NCI-H146 (cell line): ENCODE measurements at regions not wholly inside any gene's neighbourhood (a gene's known extent, or its start where the extent isn't known, plus 50 kb on each side); places are given as distances from the start of the nearest gene placed in this dataset.
"Not testable (repeated sequence)": the region's sequence is repeated elsewhere in the genome, so short reads cannot be mapped to it uniquely, and the experiment has no call there.

Experiments
- DNase-seq: peaks from one replicate; lab custom pipeline; 2025; lab: John Stamatoyannopoulos, UW

GRCh38 chr20:55937283-55937682 is 68.0 kb downstream of the CBLN4 start:
- DNase-seq = no peak

- DNase-seq = no peak
These were observed 69.1 kb downstream of the CBLN4 start for GRCh38 chr20:55936209-55936595.

- DNase-seq = no peak
These were observed 69.7 kb downstream of the CBLN4 start for GRCh38 chr20:55935448-55936208.

GRCh38 chr20:55934146-55934545 is 71.2 kb downstream of the CBLN4 start:
- no peak for DNase-seq

DNA sequence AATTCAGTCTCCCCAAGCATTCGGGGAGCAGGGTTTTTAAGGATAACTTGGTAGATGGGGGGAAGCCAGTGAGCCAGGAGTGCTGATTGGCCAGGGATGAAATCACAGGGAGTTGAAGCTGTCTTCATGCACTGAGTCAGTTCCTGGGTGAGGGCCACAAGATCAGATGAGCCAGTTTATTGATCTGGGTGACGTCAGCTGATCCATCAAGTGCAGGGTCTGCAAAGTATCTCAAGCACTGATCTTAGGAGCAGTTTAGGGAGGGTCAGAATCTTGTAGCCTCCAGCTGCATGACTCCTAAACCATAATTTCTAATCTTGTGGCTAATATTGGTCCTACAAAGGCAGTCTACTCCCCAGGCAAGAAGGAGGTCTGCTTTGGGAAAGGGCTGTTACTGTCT is 74.4 kb downstream of the CBLN4 start:
- not testable (repeated sequence) for DNase-seq

GRCh38 chr20:55928266-55928665 is 77.1 kb downstream of the CBLN4 start:
- no peak for DNase-seq

GRCh38 chr20:55919956-55920355 is 85.4 kb downstream of the CBLN4 start:
- no peak for DNase-seq

DNA sequence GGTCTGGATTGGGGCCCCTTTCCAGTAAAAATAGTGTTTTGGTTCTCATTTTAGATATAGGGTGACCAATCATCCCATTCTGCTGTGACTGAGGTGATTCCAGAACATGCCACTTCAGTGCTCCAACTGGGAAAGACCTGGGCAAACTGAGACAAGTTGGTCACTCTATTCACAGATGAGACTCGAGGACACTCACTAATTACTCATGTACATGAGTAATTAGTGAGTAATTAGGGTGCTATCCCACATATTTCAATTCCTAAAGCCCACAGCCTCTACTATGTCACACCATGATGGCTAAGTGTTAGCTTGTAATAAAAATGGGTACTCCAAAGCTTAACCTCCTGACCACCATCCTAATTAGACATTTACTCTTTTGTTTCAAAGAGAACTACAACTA is 86.0 kb downstream of the CBLN4 start:
- no peak for DNase-seq

- DNase-seq = no peak
These were observed 86.8 kb downstream of the CBLN4 start for GRCh38 chr20:55918471-55918870.

DNA sequence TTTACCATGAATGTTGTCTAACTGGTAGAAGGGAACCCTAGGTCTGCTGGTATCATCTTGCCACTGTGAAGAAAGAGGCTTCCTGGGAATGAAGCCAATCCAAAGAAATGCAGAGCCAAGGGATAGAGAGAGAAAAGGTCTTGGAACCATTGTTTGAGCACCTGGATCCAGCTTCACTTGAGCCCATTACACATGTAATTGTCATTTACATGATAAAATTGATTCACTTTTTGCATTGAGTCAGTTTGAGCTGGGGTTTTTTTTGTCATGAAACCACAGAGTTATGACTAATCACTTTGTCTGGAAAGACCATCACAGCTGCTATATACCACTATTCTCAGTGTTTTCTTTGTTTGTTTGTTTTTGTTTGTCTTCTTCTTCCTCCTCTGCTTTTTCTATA is 112.3 kb downstream of the CBLN4 start:
- no peak for DNase-seq

DNA sequence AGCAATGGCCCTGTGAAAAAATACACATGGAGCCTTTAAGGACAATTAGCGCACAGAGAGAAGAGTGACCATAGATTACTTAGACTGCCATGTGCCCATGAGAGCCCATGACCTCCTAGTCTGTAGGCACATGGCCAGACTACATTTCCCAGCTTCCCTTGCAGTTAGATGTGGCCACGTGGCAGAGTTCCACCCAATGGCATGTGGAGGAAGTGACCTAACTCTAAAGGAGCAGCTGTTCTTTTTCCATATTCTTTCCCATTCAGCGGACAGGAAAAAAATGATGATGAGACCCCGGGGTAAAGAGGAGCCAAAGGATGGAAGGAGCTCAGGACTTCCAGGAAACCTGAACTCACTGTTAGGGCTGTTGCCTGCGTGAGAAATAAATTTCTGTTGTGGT is 116.6 kb downstream of the CBLN4 start:
- no peak for DNase-seq

DNA sequence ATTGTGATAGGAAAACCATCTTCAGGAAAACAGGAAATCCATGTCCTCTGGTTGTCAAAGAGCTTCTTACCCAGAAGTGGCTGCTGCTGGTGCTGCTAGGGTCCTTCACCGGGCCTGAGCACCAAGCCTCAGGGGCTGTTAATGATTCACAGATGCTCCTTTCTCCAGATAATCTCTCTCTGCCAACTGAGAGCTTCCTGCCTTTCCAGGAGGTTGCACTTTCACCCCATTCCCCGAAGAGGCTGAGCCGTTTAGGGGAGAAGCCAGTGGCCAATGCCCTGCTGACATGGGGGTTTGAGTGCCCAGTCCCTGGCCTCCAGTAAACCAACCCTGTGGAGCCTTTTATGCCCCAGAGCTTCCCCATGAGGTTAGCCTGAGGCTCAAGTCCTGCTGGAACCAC is 122.4 kb downstream of the CBLN4 start:
- DNase-seq = no peak

DNA sequence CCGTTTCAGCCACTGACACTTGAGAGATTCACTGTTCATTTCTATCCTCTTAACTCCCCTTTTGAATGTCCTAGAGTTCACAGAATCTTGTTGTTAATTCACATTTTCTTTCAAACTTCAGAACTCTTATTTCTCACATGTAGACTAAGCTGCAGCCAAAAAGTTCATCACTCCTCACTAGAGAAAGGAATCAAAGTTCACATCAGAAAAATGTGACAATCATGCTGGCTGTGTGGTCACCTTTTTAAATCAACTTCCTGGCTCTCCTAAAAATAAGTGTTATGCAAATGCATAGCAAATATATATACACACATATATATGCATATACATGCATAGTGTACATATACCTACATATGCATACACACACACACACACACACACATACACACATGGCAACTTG is 123.0 kb downstream of the CBLN4 start:
- no peak for DNase-seq

- no peak for DNase-seq
These were observed 124.1 kb downstream of the CBLN4 start for GRCh38 chr20:55881204-55881603.

DNA sequence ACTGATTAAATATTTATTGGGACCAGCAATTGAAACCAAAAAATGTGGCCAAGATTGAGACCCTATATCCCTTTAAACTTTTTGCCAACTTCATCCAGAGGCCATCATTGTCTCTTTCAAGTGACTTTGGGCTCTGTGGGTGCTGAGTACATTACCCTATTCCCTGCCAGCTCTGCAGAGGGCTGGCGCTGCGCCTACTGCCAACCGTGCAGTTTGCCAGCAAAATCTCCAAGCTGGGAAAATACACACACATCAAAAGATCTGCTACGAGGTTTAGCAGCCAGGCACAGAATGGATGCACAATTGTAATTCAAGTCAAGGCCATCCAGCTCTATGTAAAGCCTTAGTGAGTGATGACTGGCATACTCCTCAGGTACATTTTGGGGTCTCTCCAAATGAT is 125.0 kb downstream of the CBLN4 start:
- no peak for DNase-seq

DNA sequence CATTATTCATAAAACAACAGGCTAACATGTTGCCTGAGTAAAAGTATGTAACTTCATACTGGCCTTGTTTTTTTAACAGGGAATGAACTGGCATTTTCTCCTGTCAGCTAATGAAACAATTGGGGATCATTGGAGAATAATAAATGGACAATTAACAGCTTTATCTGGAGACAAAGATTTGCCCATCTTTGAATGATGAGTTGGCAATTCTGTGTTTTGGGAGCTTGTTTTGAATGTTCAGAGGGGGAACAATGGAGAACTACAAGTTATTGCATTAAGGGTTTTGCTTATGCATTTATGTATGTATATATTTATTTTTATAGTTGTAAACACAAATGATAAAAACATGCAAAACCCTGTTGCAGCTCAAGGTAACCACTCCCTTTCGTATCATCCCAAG is 150.3 kb downstream of the CBLN4 start:
- DNase-seq = no peak

- DNase-seq = no peak
These were observed 175.0 kb downstream of the CBLN4 start for GRCh38 chr20:55830121-55830827.

DNA sequence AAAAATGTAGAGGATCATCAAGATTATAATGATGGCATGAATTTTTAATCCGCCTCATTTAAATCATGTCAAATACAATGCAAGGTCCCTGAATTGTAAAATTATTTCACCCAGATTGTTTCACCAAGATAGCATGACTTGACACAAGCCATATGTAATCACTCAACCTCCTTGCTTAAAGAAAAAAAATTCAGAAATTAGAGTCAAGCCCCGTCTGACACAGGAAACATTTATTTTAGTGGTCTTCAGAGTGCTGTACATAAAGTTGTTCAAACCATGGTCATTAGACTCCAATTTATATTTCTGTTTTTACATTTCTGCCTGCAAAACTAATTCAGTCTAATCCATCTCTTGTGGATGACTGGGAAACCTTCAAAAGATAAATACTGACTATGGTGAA is 200.2 kb downstream of the CBLN4 start:
- no peak for DNase-seq

- DNase-seq = no peak
These were observed 204.6 kb downstream of the CBLN4 start for GRCh38 chr20:55800552-55801245.

GRCh38 chr20:55793986-55794385 is 211.3 kb downstream of the CBLN4 start:
- DNase-seq = no peak

- DNase-seq = no peak
These were observed 213.3 kb downstream of the CBLN4 start for GRCh38 chr20:55792049-55792448.

DNA sequence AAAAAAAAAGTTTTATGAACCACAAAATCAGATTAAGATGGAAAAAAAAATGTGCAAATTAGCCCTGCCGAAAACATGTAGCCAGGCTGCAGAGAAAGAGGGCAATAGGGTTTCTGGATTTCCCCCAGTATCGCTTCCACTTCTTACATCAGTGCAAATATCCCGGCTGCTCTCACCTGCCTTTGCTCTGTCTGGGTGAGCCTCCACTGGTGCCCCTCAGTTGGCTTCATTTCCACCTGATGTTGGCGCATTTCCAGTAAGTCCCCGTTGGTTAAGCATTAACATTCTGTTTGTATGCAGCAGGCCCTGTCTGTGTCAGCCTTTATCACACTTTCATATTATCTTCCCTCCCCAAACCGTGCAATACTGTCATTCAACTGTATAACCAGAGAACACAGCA is 215.1 kb downstream of the CBLN4 start:
- no peak for DNase-seq

- DNase-seq = no peak
These were observed 221.3 kb downstream of the CBLN4 start for GRCh38 chr20:55784036-55784435.
